ENCODE measurements at regions not wholly inside any gene's neighbourhood (a gene's known extent, or its start where the extent isn't known, plus 50 kb on each side); places are given as distances from the start of the nearest gene placed in this dataset.
"Not testable (repeated sequence)": the region's sequence is repeated elsewhere in the genome, so short reads cannot be mapped to it uniquely, and the experiment has no call there.

DNA sequence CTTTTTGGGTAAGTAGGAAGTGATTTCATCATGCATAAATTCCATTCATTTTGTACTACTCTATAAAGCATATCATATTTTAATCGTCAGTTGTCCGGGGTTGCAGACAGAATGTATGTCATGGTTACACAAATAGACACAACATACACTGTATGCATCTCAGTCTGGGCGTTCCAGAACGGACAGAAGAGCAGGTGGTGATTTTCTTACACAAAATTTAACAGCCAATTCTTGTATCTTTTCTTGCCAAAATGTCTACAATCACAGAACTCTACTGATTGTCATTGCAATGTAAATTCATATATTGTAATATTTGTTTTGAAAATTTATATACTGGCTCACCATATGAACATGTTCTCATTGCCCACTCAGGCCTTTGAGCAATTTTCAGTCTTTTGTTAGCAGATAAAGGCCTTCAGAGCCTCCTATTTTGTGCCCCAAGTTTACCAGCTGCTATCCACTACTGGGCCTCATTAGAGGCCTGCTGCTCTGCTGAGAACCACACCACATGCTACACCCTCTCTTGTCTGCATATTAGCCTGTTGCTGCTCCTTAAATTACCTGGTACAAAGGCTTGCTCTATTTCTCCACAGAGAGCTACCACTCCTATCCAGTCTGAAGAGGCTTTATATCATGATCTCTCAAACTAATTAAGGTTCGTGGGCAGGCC, 61.5 kb downstream of the PRDM13 start:
- DNase-seq (ENCODE audit: low spot score), result no peak

DNA sequence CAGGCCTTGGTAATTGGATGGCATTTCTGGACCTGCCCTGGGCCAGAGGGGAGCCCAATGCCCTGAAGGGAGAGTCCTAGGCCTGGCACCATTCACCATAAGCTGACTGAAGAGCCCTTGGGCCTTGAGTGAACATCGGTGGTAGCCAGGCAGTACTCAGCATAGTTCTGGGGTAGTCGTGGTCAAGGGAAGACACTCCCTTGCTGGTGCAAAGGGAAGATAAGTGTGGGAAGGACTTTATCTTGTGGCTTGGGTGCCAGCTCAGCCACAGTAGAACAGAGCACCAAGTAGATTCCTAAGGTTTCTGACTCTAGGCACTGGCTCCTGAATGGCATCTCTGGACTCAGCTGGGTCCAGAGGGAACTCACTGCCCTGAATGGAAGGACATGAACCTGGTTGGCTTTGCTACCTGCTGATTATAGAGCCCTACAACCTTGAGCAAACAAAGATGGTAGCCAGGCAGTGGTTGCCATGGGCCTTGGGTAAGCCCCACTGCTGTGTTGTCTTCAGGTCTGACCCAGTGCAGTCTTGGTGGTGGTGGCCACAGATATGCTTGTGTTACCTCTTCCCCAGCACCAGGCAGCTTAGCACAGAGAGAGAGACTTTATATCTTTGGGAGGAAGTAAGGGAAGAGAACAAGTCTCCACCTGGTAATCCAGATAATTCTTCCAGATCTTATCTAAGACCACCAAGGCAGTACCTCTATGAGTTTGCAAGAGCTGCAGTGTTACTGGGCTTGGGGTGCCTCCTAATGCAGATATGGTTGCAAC, 83.5 kb downstream of the PRDM13 start:
- no peak for DNase-seq (ENCODE audit: low spot score)

DNA sequence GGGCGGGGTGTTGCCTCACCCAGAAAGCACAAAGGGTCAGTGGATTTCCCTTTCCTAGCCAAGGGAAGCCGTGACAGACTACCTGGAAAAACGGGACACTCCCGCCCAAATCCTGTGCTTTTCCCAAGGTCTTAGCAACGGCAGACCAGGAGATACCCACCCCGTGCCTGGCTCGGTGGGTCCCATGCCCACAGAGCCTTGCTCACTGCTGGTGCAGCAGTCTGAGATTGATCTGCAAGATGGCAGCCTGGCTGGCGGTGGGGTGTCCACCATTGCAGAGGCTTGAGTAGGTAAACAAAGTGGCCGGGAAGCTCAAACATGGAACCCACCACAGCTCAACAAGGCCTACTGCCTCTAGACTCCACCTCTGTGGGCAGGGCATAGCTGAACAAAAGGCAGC, 95.7 kb downstream of the PRDM13 start:
- not testable (repeated sequence) for DNase-seq (ENCODE audit: low spot score)

DNA sequence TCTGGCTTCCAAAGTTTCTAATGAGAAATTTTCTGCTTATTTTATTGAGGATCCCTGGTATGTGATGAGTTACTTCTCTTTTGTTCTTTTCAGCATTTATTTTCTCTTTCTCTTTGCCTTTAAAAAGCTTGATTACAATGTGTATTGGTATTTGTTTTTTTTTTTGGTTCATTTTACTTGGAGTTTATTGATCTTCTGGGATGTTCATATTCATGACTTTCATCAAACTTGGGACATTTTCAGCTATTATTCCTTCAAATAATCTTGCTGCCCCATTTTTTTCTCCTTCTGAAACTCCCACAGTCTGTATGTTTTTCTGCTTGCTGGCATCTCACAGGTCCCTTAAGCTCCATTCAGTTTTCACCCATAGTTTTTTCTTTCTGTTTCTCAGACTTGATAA, 102.4 kb downstream of the PRDM13 start:
- no peak for DNase-seq (ENCODE audit: low spot score)

DNA sequence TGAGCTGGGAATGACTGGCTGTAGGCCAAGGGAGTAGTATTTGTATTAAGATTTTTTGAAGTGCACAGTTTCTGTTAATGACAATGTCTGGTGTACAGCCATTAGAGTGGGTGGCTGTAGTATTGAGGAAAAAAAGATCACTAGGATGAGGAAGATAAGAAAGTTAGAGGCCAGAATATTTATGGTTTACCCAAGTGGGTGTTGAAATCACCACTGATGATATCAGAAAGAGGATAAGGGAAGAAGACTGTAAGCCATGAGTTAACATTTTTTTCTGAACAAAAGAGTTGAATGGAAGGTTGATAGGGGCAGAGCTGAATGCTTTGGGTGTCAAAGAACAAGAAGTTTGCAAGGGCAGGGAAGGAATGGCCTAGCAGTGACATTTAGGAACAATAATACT, 104.7 kb downstream of the PRDM13 start:
- no peak for DNase-seq (ENCODE audit: low spot score)

DNA sequence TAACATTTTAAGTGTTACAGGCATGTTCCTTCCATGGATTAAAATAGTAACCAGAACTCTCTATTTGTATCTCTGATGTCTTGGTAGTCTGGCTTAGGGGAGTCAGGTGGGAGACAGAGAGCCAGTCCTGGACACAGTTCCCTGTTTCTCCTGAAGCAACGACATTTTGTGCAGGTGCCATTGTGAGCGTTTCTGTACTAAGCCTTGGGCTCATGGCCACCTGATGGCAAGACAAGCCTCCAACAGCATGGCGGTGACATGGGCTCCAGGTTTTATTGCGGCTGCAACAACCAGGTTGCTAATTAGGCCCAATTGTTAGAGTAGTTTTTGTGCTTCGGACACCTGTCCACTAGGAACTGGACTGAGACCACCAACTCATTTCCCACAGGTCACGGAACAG, 105.3 kb downstream of the PRDM13 start:
- DNase-seq (ENCODE audit: low spot score), result no peak

DNA sequence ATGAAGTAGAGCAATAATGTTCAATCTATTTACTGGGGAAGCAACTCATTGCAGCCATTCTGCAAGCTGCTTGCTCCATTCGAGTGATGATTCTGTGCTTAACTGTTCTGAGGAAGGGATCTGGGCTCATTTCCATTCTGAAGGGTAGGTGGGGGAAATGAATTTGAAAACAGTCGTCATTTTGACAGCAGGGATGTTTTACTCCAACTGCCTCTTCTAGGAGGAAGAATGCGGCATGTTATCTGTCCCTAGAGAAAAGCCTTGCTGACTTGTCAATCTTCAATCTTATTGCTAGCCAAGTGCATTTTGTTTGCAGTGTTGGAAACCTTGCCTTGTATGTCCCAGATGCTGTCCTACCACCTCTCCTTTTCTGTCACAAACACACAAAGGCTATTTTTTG, 105.9 kb downstream of the PRDM13 start:
- no peak for DNase-seq (ENCODE audit: low spot score)

DNA sequence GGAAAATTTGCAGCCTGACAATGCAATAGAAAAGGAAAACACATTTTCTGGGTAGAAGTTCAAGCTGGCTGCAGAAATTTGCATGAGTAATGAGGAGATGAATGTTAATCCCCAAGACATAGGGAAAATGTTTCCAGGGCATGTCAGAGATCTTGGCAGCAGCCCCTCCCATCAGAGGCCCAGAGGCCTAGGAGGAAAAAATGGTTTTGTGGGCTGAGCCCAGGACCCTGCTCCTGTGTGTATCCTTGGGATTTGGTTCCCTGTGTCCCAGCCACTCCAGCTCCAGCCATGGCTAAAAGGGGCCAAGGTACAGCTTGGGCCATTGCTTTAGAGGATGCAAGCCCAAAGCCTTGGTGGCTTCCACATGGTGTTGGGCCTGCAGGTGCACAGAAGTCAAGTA, 115.4 kb downstream of the PRDM13 start:
- not testable (repeated sequence) for DNase-seq (ENCODE audit: low spot score)

DNA sequence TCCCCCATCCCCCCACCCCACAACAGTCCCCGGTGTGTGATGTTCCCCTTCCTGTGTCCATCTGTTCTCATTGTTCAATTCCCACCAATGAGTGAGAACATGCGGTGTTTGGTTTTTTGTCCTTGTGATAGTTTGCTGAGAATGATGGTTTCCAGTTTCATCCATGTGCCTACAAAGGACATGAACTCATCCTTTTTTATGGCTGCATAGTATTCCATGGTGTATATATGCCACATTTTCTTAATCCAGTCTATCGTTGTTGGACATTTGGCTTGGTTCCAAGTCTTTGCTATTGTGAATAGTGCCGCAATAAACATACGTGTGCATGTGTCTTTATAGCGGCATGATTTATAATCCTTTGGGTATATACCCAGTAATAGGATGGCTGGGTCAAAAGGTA, 123.6 kb downstream of the PRDM13 start:
- DNase-seq (ENCODE audit: low spot score), result not testable (repeated sequence)

DNA sequence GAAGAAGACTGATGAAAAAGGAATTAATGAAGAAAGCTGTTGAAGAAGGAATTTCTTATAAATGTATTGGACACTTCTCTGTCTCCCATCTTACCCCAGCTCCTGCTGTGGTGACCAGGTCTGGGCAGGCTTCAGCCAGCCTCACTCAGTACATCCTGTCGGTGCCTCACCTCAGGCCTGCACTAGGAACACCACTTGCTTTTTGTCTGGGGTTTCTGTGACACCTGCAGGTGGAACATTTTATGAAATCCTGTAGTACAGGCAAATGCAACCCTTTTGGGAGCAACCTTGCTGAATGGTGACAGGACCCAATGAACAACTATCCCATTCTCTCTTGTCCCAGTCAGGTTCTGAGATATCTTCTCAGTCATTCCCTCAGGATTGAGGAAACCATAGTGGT, 129.7 kb downstream of the PRDM13 start:
- DNase-seq (ENCODE audit: low spot score), result no peak

DNA sequence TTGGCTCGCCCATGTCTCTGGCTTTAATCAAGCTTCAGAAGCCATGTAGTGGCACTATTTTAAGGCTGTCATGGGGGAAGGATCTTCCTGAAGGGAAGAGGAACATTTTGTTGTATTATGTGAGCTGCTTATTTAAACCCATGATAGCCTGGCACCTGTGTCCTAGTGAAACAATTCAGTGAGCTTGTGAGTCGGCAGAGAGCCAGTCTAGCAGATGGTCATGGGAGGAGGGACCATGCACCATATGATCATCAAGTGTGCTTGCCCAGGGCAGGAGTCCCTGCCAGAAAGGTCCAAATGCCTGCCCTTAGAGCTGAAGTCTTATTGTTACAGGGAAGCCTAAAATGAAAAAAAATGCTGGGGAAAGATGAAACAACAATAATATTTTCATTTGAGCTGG, 132.9 kb downstream of the PRDM13 start:
- DNase-seq (ENCODE audit: low spot score), result no peak

DNA sequence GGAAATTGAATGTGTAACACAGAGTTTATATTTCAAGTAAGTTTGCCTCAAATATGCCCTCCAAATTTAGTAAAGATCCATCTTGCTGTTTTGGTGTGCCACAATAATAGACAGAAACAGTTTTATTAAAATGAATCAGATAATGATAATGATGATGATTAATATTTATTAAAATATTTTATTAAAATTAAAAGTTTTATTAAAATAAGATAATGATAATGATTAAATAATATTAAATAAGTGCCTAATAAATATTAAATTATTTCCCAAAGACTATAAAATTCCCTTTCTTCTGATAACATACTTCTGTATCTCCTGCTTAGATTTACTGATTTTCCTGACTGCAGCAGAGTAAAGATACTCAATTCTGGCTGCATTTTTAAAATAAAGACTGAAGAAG, 134.5 kb downstream of the PRDM13 start:
- DNase-seq (ENCODE audit: low spot score), result no peak

DNA sequence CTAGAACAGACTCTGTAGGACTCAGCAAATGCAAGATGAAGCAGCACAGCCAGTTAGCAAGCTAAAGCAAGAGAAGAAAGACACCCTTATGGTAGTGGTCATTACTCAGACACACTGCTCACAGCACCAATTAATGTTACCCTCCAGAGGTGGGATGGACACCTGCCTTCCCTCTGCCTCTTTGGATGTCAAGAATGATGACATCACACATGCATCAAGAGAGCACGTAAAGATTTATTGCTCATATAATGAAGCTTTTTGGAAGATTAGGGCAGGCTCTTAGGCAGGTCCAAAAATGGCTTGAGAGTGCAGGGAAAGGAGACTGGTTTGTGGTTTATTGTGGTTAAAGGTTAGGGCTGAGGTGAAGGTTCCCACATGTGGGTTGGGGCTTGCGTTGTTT, 137.0 kb downstream of the PRDM13 start:
- DNase-seq (ENCODE audit: low spot score), result no peak

DNA sequence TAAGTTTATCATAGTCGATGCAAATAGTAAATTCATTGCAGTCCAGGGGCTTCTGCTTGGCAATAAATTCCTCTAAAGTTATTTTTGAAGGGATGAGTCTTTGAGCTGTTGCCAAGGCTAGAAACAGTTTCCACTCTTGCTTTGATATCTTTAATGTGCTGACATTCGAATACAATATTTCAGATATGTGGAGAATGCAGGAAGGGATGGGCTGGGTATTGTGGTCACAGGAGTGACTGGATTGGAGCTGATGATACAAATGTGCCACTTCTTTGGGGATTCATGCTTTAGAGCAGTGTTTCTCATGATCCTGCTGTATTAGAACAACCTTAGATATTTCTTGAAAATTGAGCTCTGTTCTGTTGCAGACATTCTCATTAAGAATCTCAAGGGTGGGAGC, 139.0 kb downstream of the PRDM13 start:
- no peak for DNase-seq (ENCODE audit: low spot score)

DNA sequence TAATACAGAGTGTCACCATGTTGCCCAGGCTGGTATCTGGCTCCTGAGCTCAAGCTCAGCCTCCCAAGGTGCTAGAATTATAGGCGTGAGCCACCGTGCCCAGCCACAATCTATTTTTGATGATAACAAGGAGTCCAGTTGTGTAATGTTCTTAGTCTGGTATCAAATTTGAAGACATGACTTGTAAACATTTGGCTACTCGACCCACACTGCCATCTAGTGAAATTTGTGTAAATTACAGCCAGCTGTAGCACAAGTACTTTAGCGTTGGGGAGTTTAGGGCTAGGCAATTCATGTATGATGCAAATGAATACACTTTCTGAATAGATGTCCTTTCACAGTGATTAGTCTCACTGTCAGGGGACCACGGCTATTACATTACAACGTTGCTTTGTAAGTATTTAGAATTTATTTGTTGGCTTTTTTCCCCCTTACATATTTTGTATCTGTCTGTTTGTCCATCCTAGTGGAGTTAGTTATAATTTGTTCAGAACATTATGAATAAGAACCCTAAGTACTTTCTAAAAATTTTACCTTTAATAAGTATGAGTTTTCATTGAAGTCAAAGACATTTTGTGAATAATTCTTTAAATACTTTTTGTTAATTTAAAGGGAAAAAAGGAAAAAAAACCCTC, 139.7 kb downstream of the PRDM13 start:
- DNase-seq (ENCODE audit: low spot score), result no peak

DNA sequence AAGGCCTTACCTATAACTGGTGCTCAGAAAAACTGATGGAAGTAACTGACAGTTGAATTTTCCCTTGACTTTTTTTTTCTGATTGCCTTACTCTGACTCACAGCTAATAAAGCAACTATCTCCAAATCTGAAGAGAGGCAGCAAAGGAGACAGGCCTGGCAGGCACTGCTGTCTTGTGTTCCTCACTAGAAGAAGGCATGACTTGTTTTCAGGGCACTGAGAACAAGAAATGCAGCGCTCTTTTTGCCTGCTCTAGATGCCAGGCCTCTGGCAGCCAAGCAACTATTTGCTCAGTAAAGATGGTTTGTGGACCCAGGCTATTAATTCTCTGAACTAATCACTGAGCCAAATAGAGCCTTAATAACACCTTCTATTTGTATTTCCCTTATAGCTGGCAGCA, 155.1 kb downstream of the PRDM13 start:
- no peak for DNase-seq (ENCODE audit: low spot score)

DNA sequence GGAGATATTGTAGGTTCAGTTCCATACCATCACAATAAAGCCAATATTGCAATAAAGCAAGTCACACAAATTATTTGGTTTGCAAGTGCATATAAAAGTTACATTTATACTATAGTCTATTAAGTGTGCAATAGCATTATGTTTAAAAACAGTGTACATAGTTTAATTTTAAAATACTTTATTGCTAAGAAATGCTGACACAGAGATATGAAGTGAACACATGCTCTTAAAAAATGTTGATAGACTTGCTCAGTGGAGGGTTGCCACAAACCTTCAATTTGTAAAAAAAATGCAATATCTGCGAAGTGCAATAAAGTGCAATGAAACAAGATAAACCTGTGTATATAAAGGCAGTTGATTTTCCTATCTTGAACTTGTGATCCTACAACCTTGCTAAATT, 161.5 kb downstream of the PRDM13 start:
- no peak for DNase-seq (ENCODE audit: low spot score)

DNA sequence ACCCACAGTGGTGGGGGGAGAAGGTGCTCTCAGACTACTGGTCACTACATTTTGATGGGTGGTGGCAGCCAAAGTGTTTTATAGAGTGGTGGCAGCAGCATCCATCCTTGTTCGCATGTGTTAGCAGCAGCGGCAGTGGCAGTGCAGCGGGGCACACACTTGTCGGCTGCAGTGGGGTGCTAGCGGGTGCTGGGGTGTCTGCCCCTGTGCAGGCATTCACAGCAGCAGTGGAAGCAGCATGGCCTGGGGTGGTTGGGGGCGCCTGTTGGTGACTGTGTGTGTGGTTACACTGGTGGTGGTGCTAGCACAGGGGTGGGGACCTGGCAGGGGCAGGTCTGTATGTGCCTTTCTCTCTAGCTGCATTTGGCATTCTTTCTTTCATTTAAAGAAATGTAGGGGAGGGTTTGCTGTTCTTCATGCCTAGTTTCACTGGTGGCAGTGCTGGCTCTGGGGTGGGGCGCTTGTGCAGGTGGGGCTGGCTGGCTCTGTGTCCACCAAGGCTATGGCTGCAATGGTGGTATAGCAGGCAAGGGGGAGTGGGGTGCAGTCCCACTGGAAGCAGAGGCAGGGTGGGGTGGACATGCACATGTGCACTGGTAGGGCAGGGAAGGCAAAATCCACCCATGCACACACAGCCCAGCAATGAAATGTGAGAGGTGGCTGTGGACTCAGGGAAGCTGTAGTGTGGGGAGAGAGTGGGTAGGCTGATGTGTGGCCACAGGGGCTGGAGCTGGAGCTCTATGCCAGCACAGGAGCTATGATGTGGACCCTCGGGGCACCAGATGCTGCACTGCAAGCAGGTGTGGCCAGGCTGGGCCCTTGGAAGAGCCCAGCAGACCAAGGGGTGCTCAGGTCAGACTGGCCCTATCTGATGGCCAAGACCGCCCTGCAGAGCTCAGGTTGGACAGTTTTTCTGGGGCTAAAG, 173.3 kb downstream of the PRDM13 start:
- DNase-seq (ENCODE audit: low spot score), result no peak

DNA sequence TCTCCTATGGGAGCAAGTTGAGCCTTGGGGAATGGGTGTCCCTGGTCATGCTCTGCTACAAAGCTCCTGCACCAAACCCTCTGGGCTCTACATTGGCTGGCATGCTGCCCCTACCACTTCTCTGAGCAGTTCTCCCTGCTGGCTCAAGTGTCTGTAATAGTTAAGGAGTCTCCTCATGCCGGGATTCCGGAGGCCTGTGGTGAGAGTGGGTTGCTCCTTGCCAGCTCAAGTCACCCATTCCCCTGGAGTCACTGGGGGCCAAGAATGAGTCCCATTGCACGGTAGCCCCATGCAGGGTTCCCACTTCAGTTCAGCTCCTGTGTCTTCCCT, 173.9 kb downstream of the PRDM13 start:
- no peak for DNase-seq (ENCODE audit: low spot score)

DNA sequence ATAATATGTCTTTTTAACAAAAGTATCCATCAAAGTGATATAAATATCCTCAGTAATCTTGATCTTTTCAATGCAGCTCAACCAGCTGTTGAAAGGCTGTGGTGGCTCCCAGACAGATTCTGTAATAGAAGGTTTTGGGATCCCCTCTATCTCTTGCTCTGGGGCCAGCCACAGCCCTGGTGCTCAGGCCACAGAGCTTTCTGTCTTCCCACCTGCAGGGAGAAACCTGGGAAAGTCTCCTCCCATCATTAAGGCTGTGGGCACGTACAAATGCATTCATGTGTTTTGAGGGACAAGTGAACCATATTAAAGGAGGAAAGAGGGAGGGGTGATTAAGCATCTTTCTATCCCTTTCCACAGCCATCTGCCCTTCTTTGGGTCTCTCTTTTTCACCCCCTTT, 183.1 kb downstream of the PRDM13 start:
- DNase-seq (ENCODE audit: low spot score), result no peak

DNA sequence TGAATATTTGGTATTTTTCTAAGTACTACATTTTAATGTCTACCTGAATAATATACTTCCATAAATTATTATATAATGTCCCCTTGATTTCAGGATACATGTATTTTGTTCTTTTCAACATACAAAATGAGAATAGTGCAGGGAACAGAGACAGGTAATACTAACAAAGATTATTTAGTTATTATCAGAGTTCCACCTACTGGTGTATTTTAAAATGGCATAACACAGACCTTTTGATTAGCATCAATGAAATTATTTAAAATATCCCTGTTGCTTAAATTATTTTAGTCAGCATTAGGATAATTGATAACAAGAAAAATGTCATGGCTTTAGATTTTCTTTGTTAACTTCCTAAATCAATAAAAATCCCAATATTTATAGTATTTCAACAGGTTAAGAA, 184.0 kb downstream of the PRDM13 start:
- DNase-seq (ENCODE audit: low spot score), result no peak

DNA sequence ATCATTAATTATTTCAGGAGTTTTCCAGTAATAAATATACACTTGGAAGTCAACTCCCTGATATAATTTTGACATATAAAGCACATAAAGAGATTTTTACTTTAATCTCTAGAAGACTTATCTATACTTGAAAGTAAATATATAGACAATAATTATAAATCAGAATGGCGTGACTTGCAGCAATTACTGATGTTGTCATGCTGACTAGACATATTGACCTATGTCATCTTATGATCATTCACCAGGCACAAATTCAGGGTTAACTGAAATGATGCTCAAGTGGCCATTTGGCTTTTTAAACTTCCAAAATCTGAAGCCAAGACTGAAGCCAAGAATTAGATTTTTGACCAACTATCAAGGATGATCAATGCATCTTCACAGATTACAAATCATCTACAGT, 192.2 kb downstream of the MCHR2 start:
- DNase-seq (ENCODE audit: low spot score), result no peak
